Activated CD4-positive, alpha-beta T cell treated with anti-CD3 and anti-CD28 coated beads, Interleukin-2, amount 10 ng/mL, durations not matched to agents 7 days and 5 days (primary cell): ENCODE measurements at regions not wholly inside any gene's neighbourhood (a gene's known extent, or its start where the extent isn't known, plus 50 kb on each side); places are given as distances from the start of the nearest gene placed in this dataset.
"Not testable (repeated sequence)": the region's sequence is repeated elsewhere in the genome, so short reads cannot be mapped to it uniquely, and the experiment has no call there.

Experiments
- CTCF ChIA-PET: fragments of 350-600 bp; sonication (Branson Sonifier 250); formaldehyde crosslinking; loops from one replicate; lab custom pipeline; 2021; ENCODE audit warnings: antibody characterized with exemption; lab: Charles Lee
- POLR2A ChIA-PET: fragments of 350-600 bp; sonication (Branson Sonifier 250); formaldehyde crosslinking; loops from one replicate; lab custom pipeline; 2021; ENCODE audit warnings: antibody characterized with exemption; lab: Charles Lee
- DNase-seq: peaks from one replicate; pipeline ENCODE4 v3.0.0-alpha.2; 2020
- H3K27ac Mint-ChIP-seq: one replicate; pipeline ENCODE4 v1.8.0; 2021; ENCODE audit warnings: mild to moderate bottlenecking, moderate library complexity, mixed read lengths
- H3K27me3 Mint-ChIP-seq: one replicate; pipeline ENCODE4 v1.8.0; 2021; ENCODE audit warnings: mixed read lengths
- H3K36me3 Mint-ChIP-seq: one replicate; pipeline ENCODE4 v1.8.0; 2021; ENCODE audit warnings: low read depth, mixed read lengths
- H3K4me1 Mint-ChIP-seq: one replicate; pipeline ENCODE4 v1.8.0; 2021; ENCODE audit warnings: mixed read lengths
- H3K4me3 Mint-ChIP-seq: one replicate; pipeline ENCODE4 v1.8.0; 2021; ENCODE audit warnings: mild to moderate bottlenecking, moderate library complexity, mixed read lengths
- H3K9me3 Mint-ChIP-seq: one replicate; pipeline ENCODE4 v1.8.0; 2021; ENCODE audit warnings: mixed read lengths

- POLR2A ChIA-PET, result no interaction called here
- H3K4me3 Mint-ChIP-seq, result no peak overlapping the region
- no peak for DNase-seq
- H3K27ac Mint-ChIP-seq, result no peak overlapping the region
- CTCF ChIA-PET, result no interaction called here
- H3K9me3 Mint-ChIP-seq, result peaks cover 5% of the 10 kb centered on the region
- H3K27me3 Mint-ChIP-seq, result no peaks in the 10 kb centered on the region
- H3K36me3 Mint-ChIP-seq, result no peaks in the 10 kb centered on the region
- no peaks in the 10 kb centered on the region for H3K4me1 Mint-ChIP-seq
Measured at GRCh38 chr4:20028645-20029044, 223.1 kb upstream of the SLIT2 start.

- no peak overlapping the region for H3K27ac Mint-ChIP-seq
- no peak overlapping the region for H3K4me3 Mint-ChIP-seq
- H3K4me1 Mint-ChIP-seq, result no peaks in the 10 kb centered on the region
- POLR2A ChIA-PET, result no interaction called here
- H3K27me3 Mint-ChIP-seq, result no peaks in the 10 kb centered on the region
- no peaks in the 10 kb centered on the region for H3K36me3 Mint-ChIP-seq
- no peak for DNase-seq
- H3K9me3 Mint-ChIP-seq, result peaks cover 5% of the 10 kb centered on the region
- CTCF ChIA-PET, result no interaction called here
Measured at GRCh38 chr4:20026456-20026855, 225.2 kb upstream of the SLIT2 start.

- no peak overlapping the region for H3K4me3 Mint-ChIP-seq
- no peaks in the 10 kb centered on the region for H3K4me1 Mint-ChIP-seq
- H3K27me3 Mint-ChIP-seq, result no peaks in the 10 kb centered on the region
- DNase-seq, result no peak
- POLR2A ChIA-PET, result no interaction called here
- no peak overlapping the region for H3K27ac Mint-ChIP-seq
- CTCF ChIA-PET, result no interaction called here
- H3K36me3 Mint-ChIP-seq, result no peaks in the 10 kb centered on the region
- peaks cover 4% of the 10 kb centered on the region for H3K9me3 Mint-ChIP-seq
Measured at GRCh38 chr4:20022471-20022870, 229.2 kb upstream of the SLIT2 start.

DNA sequence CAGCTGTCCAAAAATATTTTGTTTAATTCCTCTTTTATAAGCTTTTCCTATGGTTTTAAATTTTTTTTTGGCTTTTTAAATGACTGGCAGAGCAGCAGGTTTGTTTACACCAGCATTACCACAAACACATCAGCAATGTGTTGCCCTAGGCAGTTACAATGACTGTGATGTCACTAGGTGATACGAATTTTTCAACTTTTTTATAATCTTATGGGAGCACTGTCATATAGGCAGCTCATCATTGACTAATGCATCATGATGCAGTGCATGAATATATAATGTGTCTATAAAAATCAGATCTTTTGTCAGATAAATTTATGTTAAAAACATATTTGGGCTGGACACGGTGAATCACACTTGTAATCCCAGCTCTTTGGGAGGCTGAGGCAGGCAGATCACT, 231.6 kb upstream of the SLIT2 start:
- POLR2A ChIA-PET, result no interaction called here

GRCh38 chr4:20019310-20020015, 232.2 kb upstream of the SLIT2 start:
- Mint-ChIP-seq H3K4me3 (no peak overlapping the region), H3K9me3 (peaks cover 2% of the 10 kb centered on the region), H3K4me1 (no peaks in the 10 kb centered on the region), H3K27ac (no peak overlapping the region), H3K27me3 (no peaks in the 10 kb centered on the region), H3K36me3 (no peaks in the 10 kb centered on the region)
- CTCF ChIA-PET, result no interaction called here
- POLR2A ChIA-PET, result no interaction called here
- no peak for DNase-seq

More for the DNA sequence above, 231.6 kb upstream of the SLIT2 start:
- no peaks in the 10 kb centered on the region for H3K36me3 Mint-ChIP-seq
- H3K9me3 Mint-ChIP-seq, result peaks cover 2% of the 10 kb centered on the region
- H3K27ac Mint-ChIP-seq, result no peak overlapping the region
- no peak overlapping the region for H3K4me3 Mint-ChIP-seq
- H3K4me1 Mint-ChIP-seq, result no peaks in the 10 kb centered on the region
- H3K27me3 Mint-ChIP-seq, result no peaks in the 10 kb centered on the region
- DNase-seq, result no peak
- CTCF ChIA-PET, result no interaction called here

GRCh38 chr4:20017777-20018115, 234.0 kb upstream of the SLIT2 start:
- CTCF ChIA-PET, result no interaction called here
- Mint-ChIP-seq H3K9me3 (peaks cover 2% of the 10 kb centered on the region), H3K4me3 (no peak overlapping the region), H3K27ac (no peak overlapping the region), H3K27me3 (no peaks in the 10 kb centered on the region), H3K4me1 (no peaks in the 10 kb centered on the region), H3K36me3 (no peaks in the 10 kb centered on the region)
- POLR2A ChIA-PET, result no interaction called here
- no peak for DNase-seq

DNA sequence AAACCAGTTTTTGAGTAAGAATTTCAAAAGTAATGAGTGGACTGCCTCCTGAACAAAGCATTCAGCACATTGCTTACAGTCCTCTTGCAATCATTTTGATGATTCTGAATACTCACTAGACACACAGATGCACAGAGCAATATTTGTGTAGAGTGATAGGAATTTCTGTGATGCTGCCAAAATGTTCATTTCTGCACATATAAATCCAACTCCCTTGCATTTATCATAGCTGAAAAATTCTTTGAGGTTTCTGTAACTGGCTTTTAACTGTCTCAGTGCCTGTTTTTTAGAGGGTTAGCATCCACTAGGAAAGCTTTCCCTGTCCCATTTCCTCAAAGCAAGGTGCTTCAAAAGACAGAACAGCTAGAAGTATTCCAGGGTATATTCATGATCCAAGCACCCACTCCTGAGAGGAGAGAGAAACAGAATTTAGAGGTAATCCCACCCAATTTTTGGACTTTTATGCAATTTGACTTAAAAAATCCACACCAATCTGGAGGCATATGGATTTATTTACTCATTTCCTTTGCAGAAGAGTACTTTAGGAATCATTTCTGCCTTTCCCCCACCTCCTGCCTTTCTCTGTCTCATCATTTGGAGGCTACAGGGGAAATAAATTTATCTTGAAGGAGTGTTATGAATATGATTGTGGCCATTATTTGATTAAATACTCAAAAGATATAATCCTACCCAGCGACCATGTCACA, 234.5 kb upstream of the SLIT2 start:
- Mint-ChIP-seq H3K4me1 (no peaks in the 10 kb centered on the region), H3K27ac (no peak overlapping the region), H3K36me3 (no peaks in the 10 kb centered on the region), H3K4me3 (no peak overlapping the region), H3K27me3 (no peaks in the 10 kb centered on the region), H3K9me3 (peaks cover 2% of the 10 kb centered on the region)
- ChIA-PET CTCF (no interaction called here), POLR2A (no interaction called here)
- no peak for DNase-seq

DNA sequence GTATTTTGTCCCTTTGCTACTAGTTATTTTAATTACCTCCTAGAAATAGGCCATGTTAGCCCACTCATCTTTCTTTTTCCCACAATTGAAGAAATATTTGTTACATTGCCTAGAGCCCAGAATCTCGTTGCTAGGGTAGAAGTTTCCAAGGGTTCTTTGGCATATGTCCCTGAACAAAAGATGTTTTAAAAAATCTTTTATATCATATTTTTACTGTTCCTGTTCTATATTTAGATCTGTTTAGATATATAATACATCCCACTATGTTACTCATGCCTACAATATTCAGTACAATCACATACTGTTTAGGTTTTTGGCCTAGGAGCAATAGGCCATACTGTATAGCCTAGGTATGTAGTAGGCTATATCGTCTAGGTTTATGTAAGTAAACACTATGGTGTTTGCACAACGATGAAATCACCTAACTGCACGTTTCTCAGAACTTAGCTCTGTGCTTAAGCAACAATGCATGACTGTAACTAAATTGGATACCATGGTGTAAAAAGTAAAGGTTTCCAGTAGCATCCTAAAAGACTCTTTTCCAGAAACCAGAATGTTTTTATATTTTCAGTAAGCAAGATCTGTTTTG, 236.0 kb upstream of the SLIT2 start:
- no peaks in the 10 kb centered on the region for H3K36me3 Mint-ChIP-seq
- H3K9me3 Mint-ChIP-seq, result peaks cover 2% of the 10 kb centered on the region
- H3K4me1 Mint-ChIP-seq, result no peaks in the 10 kb centered on the region
- H3K27ac Mint-ChIP-seq, result no peak overlapping the region
- no peaks in the 10 kb centered on the region for H3K27me3 Mint-ChIP-seq
- DNase-seq, result no peak
- H3K4me3 Mint-ChIP-seq, result no peak overlapping the region
- POLR2A ChIA-PET, result no interaction called here
- CTCF ChIA-PET, result no interaction called here

- H3K4me1 Mint-ChIP-seq, H3K27me3 Mint-ChIP-seq, H3K27ac Mint-ChIP-seq, H3K36me3 Mint-ChIP-seq, H3K4me3 Mint-ChIP-seq, CTCF ChIA-PET, DNase-seq, POLR2A ChIA-PET: not testable (repeated sequence)
- H3K9me3 Mint-ChIP-seq, result peaks cover 13% of the 10 kb centered on the region
Measured at GRCh38 chr4:20003836-20004558, 247.7 kb upstream of the SLIT2 start.

DNA sequence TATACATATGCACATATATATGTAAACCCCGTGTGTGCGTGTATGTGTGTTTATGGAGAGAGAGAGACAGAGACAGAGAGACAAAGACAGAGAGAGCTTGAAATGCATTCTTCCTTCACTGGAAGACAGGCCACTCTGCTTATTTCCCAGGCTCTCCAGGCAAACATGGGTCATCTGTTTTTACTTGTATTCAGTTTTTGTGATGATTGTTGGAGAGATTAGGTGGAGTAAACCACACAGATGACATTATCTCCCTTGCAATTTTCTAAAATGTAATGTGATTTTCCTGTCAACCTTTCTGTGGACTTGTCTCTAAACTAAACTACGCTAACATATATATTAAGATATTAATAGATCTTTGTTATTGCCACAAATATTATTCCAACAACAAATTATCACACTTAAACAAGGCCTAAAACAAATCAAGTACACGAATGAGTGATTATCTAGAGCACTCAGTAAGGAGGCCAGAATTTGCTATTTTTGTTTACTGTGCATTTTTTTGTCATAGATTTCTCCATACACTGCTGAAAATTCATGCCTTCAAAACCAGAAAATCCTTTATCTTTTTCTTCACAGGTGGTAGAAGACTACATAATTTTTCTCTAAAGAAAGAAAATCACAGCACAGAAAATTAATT, 251.8 kb upstream of the SLIT2 start:
- H3K4me1 Mint-ChIP-seq, result no peaks in the 10 kb centered on the region
- CTCF ChIA-PET, result no interaction called here
- no peak for DNase-seq
- H3K27ac Mint-ChIP-seq, result no peak overlapping the region
- H3K9me3 Mint-ChIP-seq, result peaks cover 7% of the 10 kb centered on the region
- no peaks in the 10 kb centered on the region for H3K27me3 Mint-ChIP-seq
- H3K4me3 Mint-ChIP-seq, result no peak overlapping the region
- no peaks in the 10 kb centered on the region for H3K36me3 Mint-ChIP-seq
- POLR2A ChIA-PET, result no interaction called here

- ChIA-PET CTCF (no interaction called here), POLR2A (no interaction called here)
- no peaks in the 10 kb centered on the region for H3K27me3 Mint-ChIP-seq
- H3K4me1 Mint-ChIP-seq, result no peaks in the 10 kb centered on the region
- no peak for DNase-seq
- peaks cover 4% of the 10 kb centered on the region for H3K9me3 Mint-ChIP-seq
- H3K36me3 Mint-ChIP-seq, result no peaks in the 10 kb centered on the region
- no peak overlapping the region for H3K27ac Mint-ChIP-seq
- no peak overlapping the region for H3K4me3 Mint-ChIP-seq
Measured at GRCh38 chr4:19999276-19999675, 252.4 kb upstream of the SLIT2 start.

GRCh38 chr4:19993242-19993641, 258.5 kb upstream of the SLIT2 start:
- Mint-ChIP-seq H3K36me3 (no peaks in the 10 kb centered on the region), H3K4me3 (no peak overlapping the region), H3K4me1 (no peaks in the 10 kb centered on the region), H3K9me3 (peaks cover 2% of the 10 kb centered on the region), H3K27me3 (no peaks in the 10 kb centered on the region), H3K27ac (no peak overlapping the region)
- CTCF ChIA-PET, result no interaction called here
- DNase-seq, result no peak
- POLR2A ChIA-PET, result no interaction called here
